K562 (cell line): ENCODE measurements at regions not wholly inside any gene's neighbourhood (a gene's known extent, or its start where the extent isn't known, plus 50 kb on each side); places are given as distances from the start of the nearest gene placed in this dataset.

ENCODE experiments used
- ATAC-seq: fragments of 200-7000 bp; cut with Tn5 transposase; 3 replicates; pipeline ENCODE4 v1.9.1; 2020; ENCODE audit warnings: moderate library complexity
- BruUV-seq: library from RNA; stranded (reverse); fragments of 400-500 nt; replicated peaks from 2 replicates; lab custom pipeline; 2021; lab: Mats Ljungman, UMichigan
- CTCF ChIA-PET: fragments of 300-600 bp; formaldehyde crosslinking; extraction: SDS; loops from one replicate; lab custom pipeline; 2021; ENCODE audit warnings: low intra/inter-chr PET ratio; lab: Yijun Ruan, JAX
- POLR2A ChIA-PET: fragments of 300-600, 350-650 bp; sonication (Branson Sonifier 250); formaldehyde crosslinking; extraction: SDS; loops from one replicate; lab custom pipeline; 2021; ENCODE audit warnings: antibody characterized with exemption, inconsistent platforms; lab: Yijun Ruan, JAX
- DNase-seq, 4 experiments: peaks; one replicate each; pipeline versions ENCODE4 v3.0.0 to v3.0.0-alpha.2; 2011 to 2018; ENCODE audit warnings: low spot score in 3 of 4, mixed read lengths in 3 of 4; ENCODE audit errors: extremely low read depth in 1 of 4
- FAIRE-seq: peaks from 2 replicates; lab custom pipeline; 2011; peaks lifted over from hg19 to GRCh38; lab: Jason Lieb, UNC
- H2AFZ ChIP-seq: 2 replicates; pipeline ENCODE4 v1.6.0; 2011; ENCODE audit warnings: low read depth, low read length, control low read depth, inconsistent platforms
- H3K27ac ChIP-seq: fragments of 200-600 bp; 3 replicates; pipeline ENCODE4 v1.8.0; 2011; ENCODE audit warnings: low read depth, mild to moderate bottlenecking, control low read depth, inconsistent platforms, low read length, moderate library complexity, mixed read lengths; ENCODE audit errors: extremely low read depth
- H3K27me3 ChIP-seq, 2 experiments: fragments of 300-600 bp in 1 of 2; 2 replicates in 1 of 2; 3 replicates in 1 of 2; pipeline versions ENCODE4 v1.6.0 to v1.8.0; 2011; ENCODE audit warnings: inconsistent platforms in 2 of 2, low read length in 2 of 2, mild to moderate bottlenecking in 1 of 2, mixed read lengths in 1 of 2, moderate library complexity in 1 of 2; ENCODE audit not compliant: control insufficient read depth in 2 of 2, insufficient read depth in 2 of 2
- H3K36me3 ChIP-seq: fragments of 300-600 bp; 3 replicates; pipeline ENCODE4 v1.8.0; 2011; ENCODE audit warnings: mild to moderate bottlenecking, low read length, inconsistent platforms; ENCODE audit not compliant: control insufficient read depth, insufficient read depth
- H3K4me1 ChIP-seq, 2 experiments: fragments of 200-600 bp in 1 of 2; replicated peaks in 1 of 2; 2 replicates in 1 of 2; 3 replicates in 1 of 2; pipeline versions ENCODE4 v1.5.1 to v1.8.0; 2011; ENCODE audit warnings: inconsistent platforms in 2 of 2, low read length in 2 of 2, mild to moderate bottlenecking in 1 of 2, mixed read lengths in 1 of 2, moderate library complexity in 1 of 2; ENCODE audit not compliant: control insufficient read depth in 2 of 2, insufficient read depth in 2 of 2
- H3K4me2 ChIP-seq: 2 replicates; pipeline ENCODE4 v1.6.1; 2011; ENCODE audit warnings: low read length, control low read depth, inconsistent platforms, mixed read lengths; ENCODE audit not compliant: insufficient read depth
- H3K4me3 ChIP-seq: fragments of 200-600 bp; sonication (generic), shearing (Covaris generic); 2 replicates; pipeline ENCODE4 v1.5.1; 2016; ENCODE audit warnings: control low read depth, inconsistent platforms
- H3K79me2 ChIP-seq: fragments of 200-600 bp; 3 replicates; pipeline ENCODE4 v1.8.0; 2011; ENCODE audit warnings: low read length, inconsistent platforms; ENCODE audit not compliant: control insufficient read depth, insufficient read depth
- H3K9ac ChIP-seq, 2 experiments: 2 replicates each; pipeline versions ENCODE4 v1.6.0 to v1.6.1; 2011; ENCODE audit warnings: low read depth in 2 of 2, low read length in 2 of 2, control low read depth in 1 of 2, inconsistent platforms in 1 of 2, mild to moderate bottlenecking in 1 of 2, mixed read lengths in 1 of 2; ENCODE audit not compliant: insufficient read depth in 1 of 2
- H3K9me1 ChIP-seq: one replicate; pipeline ENCODE4 v1.6.0; 2011; ENCODE audit warnings: inconsistent platforms, mild to moderate bottlenecking, low read length, moderate library complexity; ENCODE audit not compliant: control insufficient read depth, insufficient read depth
- H3K9me3 ChIP-seq: replicated peaks from 2 replicates; pipeline ENCODE4 v1.5.1; 2011; ENCODE audit warnings: low read depth, low read length, inconsistent platforms; ENCODE audit not compliant: control insufficient read depth, insufficient read depth
- H4K20me1 ChIP-seq: replicated peaks from 2 replicates; pipeline ENCODE4 v1.6.1; 2011; ENCODE audit warnings: low read length, inconsistent platforms, mixed read lengths; ENCODE audit not compliant: control insufficient read depth, insufficient read depth
- CHD4 ChIP-seq: fragments of 200-600 bp; sonication (generic); IDR thresholded peaks from 3 replicates; pipeline ENCODE4 v1.6.1; 2012; ENCODE audit warnings: low read depth, mild to moderate bottlenecking, mixed read lengths, low read length, inconsistent platforms; ENCODE audit not compliant: insufficient read depth, insufficient replicate concordance, poor library complexity, severe bottlenecking
- ILF3 ChIP-seq: fragments of 450-650 bp; IDR thresholded peaks from 2 replicates; pipeline ENCODE4 v1.6.1; 2018; ENCODE audit warnings: antibody characterized with exemption, mild to moderate bottlenecking, moderate library complexity, borderline replicate concordance
- L3MBTL2 ChIP-seq: fragments of 450-650 bp; IDR thresholded peaks from 2 replicates; pipeline ENCODE4 v1.6.1; 2016; ENCODE audit warnings: mild to moderate bottlenecking, moderate library complexity
- NCOR1 ChIP-seq: fragments of 450-650 bp; IDR thresholded peaks from 2 replicates; pipeline ENCODE4 v1.6.1; 2016; ENCODE audit warnings: mild to moderate bottlenecking, moderate library complexity
- NELFE ChIP-seq: IDR thresholded peaks from 2 replicates; pipeline ENCODE4 v1.6.1; 2011; ENCODE audit warnings: mild to moderate bottlenecking; ENCODE audit not compliant: insufficient read depth, insufficient read length
- TARDBP ChIP-seq: fragments of 450-650 bp; IDR thresholded peaks from 2 replicates; pipeline ENCODE4 v1.6.1; 2016
- ZBTB33 ChIP-seq: sonication (generic); formaldehyde crosslinking; IDR thresholded peaks from 2 replicates; pipeline ENCODE4 v1.8.1; 2023; ENCODE audit warnings: mild to moderate bottlenecking, missing genetic modification reagents
- ZKSCAN1 ChIP-seq: fragments of 150-350 bp; IDR thresholded peaks from 2 replicates; pipeline ENCODE4 v1.6.1; 2016; ENCODE audit warnings: low read depth, low read length
- ZNF644 ChIP-seq: fragments of 200-800 bp; sonication (Bioruptor generic); IDR thresholded peaks from 2 replicates; pipeline ENCODE4 v1.6.1; 2016; ENCODE audit warnings: low read depth, missing genetic modification characterization, missing compliant biosample characterization
- WGBS: fragments of 100-300 bp; shearing (Covaris generic); methylation state at CpG from one replicate; pipeline ENCODE4 v1.1.6; 2016; ENCODE audit warnings: low coverage, mixed read lengths; ENCODE audit not compliant: insufficient coverage; ENCODE audit errors: missing lambda C conversion rate; 5-methylcytosine and 5-hydroxymethylcytosine counted together
- in situ Hi-C: fragments of 300-500 bp; cut with MboI; formaldehyde crosslinking; loops from 4 replicates; pipeline ENCODE4 v1.15.0; 2018; ENCODE audit warnings: inconsistent platforms, mixed read lengths
- intact Hi-C: fragments of 100-400 bp; cut with micrococcal nuclease; formaldehyde crosslinking; loops from 2 replicates; pipeline ENCODE4 v1.14.2; 2022

- Histone ChIP-seq H3K4me3 (no peak overlapping the region), H3K27ac (no peak overlapping the region), H3K9me3 (no peaks in the 10 kb centered on the region), H2AFZ (no peak overlapping the region), H3K36me3 (no peaks in the 10 kb centered on the region), H4K20me1 (no peaks in the 10 kb centered on the region), H3K9me1 (no peaks in the 10 kb centered on the region), H3K27me3 (no peaks in the 10 kb centered on the region), H3K79me2 (no peaks in the 10 kb centered on the region), H3K4me2 (no peak overlapping the region), H3K4me1 (no peaks in the 10 kb centered on the region), H3K9ac (no peak overlapping the region)
- CTCF ChIA-PET: no interaction called here
- in situ Hi-C loops: no loop called here
- intact Hi-C loops: no loop called here
- WGBS: no CpG with 5 or more reads among the region's 5 CpGs
- no peak for ATAC-seq
- no peak for DNase-seq
- FAIRE-seq: no peak
- POLR2A ChIA-PET: no interaction called here
- BruUV-seq: no TSS peak
- no peak for TF ChIP-seq CHD4
- no peak for TF ChIP-seq ZNF644 (tag)
- no peak for TF ChIP-seq NELFE
- no peak for TF ChIP-seq ZKSCAN1
- TF ChIP-seq L3MBTL2: no peak
- no peak for TF ChIP-seq NCOR1
- TF ChIP-seq ILF3: no peak
- TF ChIP-seq ZBTB33 (CRISPR knock-in tag): no peak
- no peak for TF ChIP-seq TARDBP
These were observed 1223.2 kb downstream of the RAPGEF2 start for GRCh38 chr4:160326110-160326509.
